Type B pancreatic cell (in vitro differentiated cells): ENCODE measurements at regions not wholly inside any gene's neighbourhood (a gene's known extent, or its start where the extent isn't known, plus 50 kb on each side); places are given as distances from the start of the nearest gene placed in this dataset.
A peak's percentile ranks its signal among the peaks of the same experiment; 100 is the strongest.

Experiments
- DNase-seq: peaks from one replicate; pipeline ENCODE4 v3.0.0; 2021; ENCODE audit warnings: mixed read lengths; ENCODE audit not compliant: unreplicated experiment; ENCODE audit errors: extremely low spot score
- H3K27ac Mint-ChIP-seq: 2 replicates; pipeline ENCODE4 v1.8.0; 2021; ENCODE audit warnings: mild to moderate bottlenecking, mixed read lengths
- H3K27me3 Mint-ChIP-seq: 2 replicates; pipeline ENCODE4 v1.8.0; 2021; ENCODE audit warnings: mixed read lengths
- H3K36me3 Mint-ChIP-seq: 2 replicates; pipeline ENCODE4 v1.8.0; 2021; ENCODE audit warnings: mixed read lengths
- H3K4me1 Mint-ChIP-seq: one replicate; pipeline ENCODE4 v1.8.0; 2021; ENCODE audit warnings: mixed read lengths; ENCODE audit not compliant: unreplicated experiment
- H3K4me3 Mint-ChIP-seq: 2 replicates; pipeline ENCODE4 v1.8.0; 2021; ENCODE audit warnings: mild to moderate bottlenecking, mixed read lengths
- H3K9me3 Mint-ChIP-seq: 2 replicates; pipeline ENCODE4 v1.8.0; 2021; ENCODE audit warnings: mixed read lengths
- CTCF ChIP-seq: fragments of 200-600 bp; sonication (generic); conservative IDR thresholded peaks from 2 replicates; pipeline ENCODE4 v1.5.0; 2021; ENCODE audit warnings: antibody characterized with exemption, mild to moderate bottlenecking

- no peak for TF ChIP-seq CTCF
- Mint-ChIP-seq H3K4me1 (no peaks in the 10 kb centered on the region), H3K4me3 (no peak overlapping the region), H3K27ac (no peak overlapping the region), H3K27me3 (peaks cover 61% of the 10 kb centered on the region), H3K36me3 (no peaks in the 10 kb centered on the region), H3K9me3 (no peaks in the 10 kb centered on the region)
- DNase-seq: no peak
Observed at GRCh38 chr22:22346401-22347107, 102.0 kb downstream of the VPREB1 start.

- no peak overlapping the region for H3K4me3 Mint-ChIP-seq
- H3K27me3 Mint-ChIP-seq: peaks cover 72% of the 10 kb centered on the region
- H3K27ac Mint-ChIP-seq: no peak overlapping the region
- TF ChIP-seq CTCF: peak; percentile 43
- DNase-seq: no peak
- H3K4me1 Mint-ChIP-seq: no peaks in the 10 kb centered on the region
- no peaks in the 10 kb centered on the region for H3K9me3 Mint-ChIP-seq
- H3K36me3 Mint-ChIP-seq: no peaks in the 10 kb centered on the region
Observed at GRCh38 chr22:22348127-22348814, 103.7 kb downstream of the VPREB1 start.

GRCh38 chr22:22348815-22349454 lies 104.3 kb downstream of the VPREB1 start:
- no peak for DNase-seq
- Mint-ChIP-seq H3K4me1 (no peaks in the 10 kb centered on the region), H3K9me3 (no peaks in the 10 kb centered on the region), H3K27me3 (peaks cover 79% of the 10 kb centered on the region), H3K4me3 (no peak overlapping the region), H3K27ac (no peak overlapping the region), H3K36me3 (no peaks in the 10 kb centered on the region)
- TF ChIP-seq CTCF: no peak

GRCh38 chr22:22349455-22349836 lies 104.9 kb downstream of the VPREB1 start:
- no peak for DNase-seq
- Mint-ChIP-seq H3K27ac (no peak overlapping the region), H3K27me3 (peaks cover 82% of the 10 kb centered on the region)

GRCh38 chr22:22351366-22351765 lies 106.8 kb downstream of the VPREB1 start:
- TF ChIP-seq CTCF: no peak
- Mint-ChIP-seq H3K9me3 (no peaks in the 10 kb centered on the region), H3K27ac (no peak overlapping the region), H3K4me3 (no peak overlapping the region), H3K4me1 (no peaks in the 10 kb centered on the region), H3K27me3 (peaks cover 86% of the 10 kb centered on the region), H3K36me3 (no peaks in the 10 kb centered on the region)
- DNase-seq: no peak

More at GRCh38 chr22:22349455-22349836, 104.9 kb downstream of the VPREB1 start:
- H3K4me3 Mint-ChIP-seq: no peak overlapping the region
- no peaks in the 10 kb centered on the region for H3K9me3 Mint-ChIP-seq
- no peaks in the 10 kb centered on the region for H3K4me1 Mint-ChIP-seq
- TF ChIP-seq CTCF: no peak
- H3K36me3 Mint-ChIP-seq: no peaks in the 10 kb centered on the region
